PC-9 (cell line): ENCODE measurements at regions not wholly inside any gene's neighbourhood (a gene's known extent, or its start where the extent isn't known, plus 50 kb on each side); places are given as distances from the start of the nearest gene placed in this dataset.

ENCODE experiments used
- BruUV-seq: library from RNA; stranded (reverse); fragments of 400-500 nt; replicated peaks from 2 replicates; lab custom pipeline; 2021; lab: Mats Ljungman, UMichigan
- CTCF ChIA-PET: fragments of 300-600 bp; sonication (Branson Sonifier 250); formaldehyde crosslinking; loops from one replicate; lab custom pipeline; 2022; ENCODE audit warnings: antibody characterized with exemption; lab: Charles Lee
- POLR2A ChIA-PET: fragments of 300-600 bp; sonication (Branson Sonifier 250); formaldehyde crosslinking; loops from one replicate; lab custom pipeline; 2022; ENCODE audit warnings: antibody characterized with exemption; ENCODE audit not compliant: unreplicated experiment; lab: Charles Lee
- DNase-seq, 2 experiments: peaks; one replicate each; pipeline versions ENCODE4 v3.0.0 to v3.0.0-alpha.2; 2015 to 2022; ENCODE audit warnings: mixed read lengths in 1 of 2
- H2AFZ ChIP-seq: fragments of 200-600 bp; sonication (generic); 2 replicates; pipeline ENCODE4 v1.8.1; 2017; ENCODE audit warnings: antibody characterized with exemption
- H3F3A ChIP-seq: fragments of 200-600 bp; sonication (generic); 2 replicates; pipeline ENCODE4 v1.8.1; 2017; ENCODE audit warnings: antibody characterized with exemption, mild to moderate bottlenecking, low read depth; ENCODE audit not compliant: insufficient read depth
- H3K27ac ChIP-seq: fragments of 200-600 bp; sonication (generic); 2 replicates; pipeline ENCODE4 v1.6.1; 2016; ENCODE audit warnings: mixed run types
- H3K27me3 ChIP-seq: fragments of 200-600 bp; sonication (generic); 2 replicates; pipeline ENCODE4 v1.6.1; 2016; ENCODE audit warnings: low read depth, mixed run types; ENCODE audit not compliant: insufficient read depth
- H3K36me3 ChIP-seq: fragments of 200-600 bp; sonication (generic); 2 replicates; pipeline ENCODE4 v1.6.1; 2016; ENCODE audit warnings: low read depth, mixed run types
- H3K4me1 ChIP-seq: fragments of 200-600 bp; sonication (generic); replicated peaks from 2 replicates; pipeline ENCODE4 v1.6.1; 2016; ENCODE audit warnings: mixed run types; ENCODE audit not compliant: insufficient read depth
- H3K4me2 ChIP-seq: fragments of 200-600 bp; sonication (generic); 2 replicates; pipeline ENCODE4 v1.6.1; 2017; ENCODE audit warnings: mixed run types
- H3K4me3 ChIP-seq: fragments of 200-600 bp; sonication (generic); 2 replicates; pipeline ENCODE4 v1.6.1; 2016; ENCODE audit warnings: mixed run types
- H3K79me2 ChIP-seq: fragments of 200-600 bp; sonication (generic); 2 replicates; pipeline ENCODE4 v1.6.1; 2017; ENCODE audit warnings: low read depth, mixed run types
- H3K9me2 ChIP-seq: fragments of 200-600 bp; sonication (generic); 2 replicates; pipeline ENCODE4 v1.8.1; 2017; ENCODE audit warnings: mild to moderate bottlenecking; ENCODE audit not compliant: insufficient read depth
- H3K9me3 ChIP-seq: fragments of 200-600 bp; sonication (generic); 2 replicates; pipeline ENCODE4 v1.8.1; 2016; ENCODE audit warnings: low read depth; ENCODE audit not compliant: insufficient read depth
- H4K20me1 ChIP-seq: fragments of 200-600 bp; sonication (generic); 2 replicates; pipeline ENCODE4 v1.8.1; 2017; ENCODE audit not compliant: insufficient read depth
- CTCF ChIP-seq: fragments of 200-600 bp; sonication (generic); conservative IDR thresholded peaks from 2 replicates; pipeline ENCODE4 v1.6.1; 2017; ENCODE audit warnings: mixed run types, antibody characterized with exemption, mild to moderate bottlenecking, moderate library complexity
- EZH2 ChIP-seq: fragments of 200-600 bp; sonication (generic); IDR thresholded peaks from 2 replicates; pipeline ENCODE4 v1.8.0; 2017; ENCODE audit warnings: antibody characterized with exemption, low read depth
- intact Hi-C: fragments of 100-400 bp; cut with micrococcal nuclease; formaldehyde crosslinking; loops from one replicate; pipeline ENCODE4 v1.10.0; 2022; ENCODE audit not compliant: unreplicated experiment

GRCh38 chr1:99438656-99439230, 174.5 kb downstream of the PLPPR4 start:
- Histone ChIP-seq H3K27ac (no peak overlapping the region), H3K4me2 (no peak overlapping the region), H2AFZ (no peak overlapping the region), H3K36me3 (no peaks in the 10 kb centered on the region), H3K27me3 (no peaks in the 10 kb centered on the region), H3K79me2 (no peaks in the 10 kb centered on the region), H3F3A (no peaks in the 10 kb centered on the region; the same call in 1 of the 2 replicates), H4K20me1 (no peaks in the 10 kb centered on the region), H3K4me3 (no peak overlapping the region), H3K9me2 (no peaks in the 10 kb centered on the region; the same call in 1 of the 2 replicates), H3K4me1 (no peaks in the 10 kb centered on the region), H3K9me3 (no peaks in the 10 kb centered on the region)
- no TSS peak for BruUV-seq
- DNase-seq: no peak
- ChIA-PET POLR2A (no interaction called here), CTCF (no interaction called here)
- intact Hi-C loops: no loop called here
- TF ChIP-seq EZH2 (no peak), CTCF (no peak)

- CTCF ChIA-PET: no interaction called here
Measured at GRCh38 chr1:99439433-99440075, 175.3 kb downstream of the PLPPR4 start.

More at GRCh38 chr1:99439433-99440075, 175.3 kb downstream of the PLPPR4 start:
- H3F3A ChIP-seq: no peaks in the 10 kb centered on the region; the same call in 1 of the 2 replicates
- no peaks in the 10 kb centered on the region for H3K4me1 ChIP-seq
- H3K27ac ChIP-seq: no peak overlapping the region
- no peak overlapping the region for H2AFZ ChIP-seq
- intact Hi-C loops: no loop called here
- H4K20me1 ChIP-seq: no peaks in the 10 kb centered on the region
- H3K79me2 ChIP-seq: no peaks in the 10 kb centered on the region
- TF ChIP-seq CTCF (no peak), EZH2 (no peak)
- no peak for DNase-seq
- H3K4me2 ChIP-seq: no peak overlapping the region
- H3K27me3 ChIP-seq: no peaks in the 10 kb centered on the region
- H3K9me2 ChIP-seq: no peaks in the 10 kb centered on the region; the same call in 1 of the 2 replicates
- BruUV-seq: no TSS peak
- no peaks in the 10 kb centered on the region for H3K36me3 ChIP-seq
- H3K9me3 ChIP-seq: no peaks in the 10 kb centered on the region
- POLR2A ChIA-PET: no interaction called here
- H3K4me3 ChIP-seq: no peak overlapping the region
